ENCODE measurements at regions not wholly inside any gene's neighbourhood (a gene's known extent, or its start where the extent isn't known, plus 50 kb on each side); places are given as distances from the start of the nearest gene placed in this dataset.

- H2AFZ ChIP-seq (replicated peaks; ENCODE audit: low read length, poor library complexity): no peak overlapping the region
- no peak overlapping the region for H3K14ac ChIP-seq (replicated peaks; ENCODE audit: low read depth, low read length)
- H3K18ac ChIP-seq (ENCODE audit: low read depth, low read length): no peak overlapping the region
- no peak for ATAC-seq (ENCODE audit: low read depth)
- ChIA-PET POLR2A (ENCODE audit: unreplicated experiment) (interaction anchor here (0.6 kb wide), 1 partner anchor 194 kb away, joined by 4 read pairs; no protein-coding TSS in a partner anchor), CTCF (no interaction called here)
- H3K23ac ChIP-seq (ENCODE audit: low read depth, low read length): no peak overlapping the region
- in situ Hi-C loops (cut with MboI; ENCODE audit: low sequenced_read_pairs) (no loop called here), intact Hi-C loops (cut with micrococcal nuclease) (no loop called here), dilution Hi-C loops (cut with HindIII; ENCODE audit: low sequenced_read_pairs, unreplicated experiment) (no loop called here)
- H3K4me3 ChIP-seq (ENCODE audit: insufficient read depth, low read depth, low read length): no peak overlapping the region
- no peak overlapping the region for H2AK9ac ChIP-seq (replicated peaks; ENCODE audit: low read depth, low read length, poor library complexity)
- H3K27me3 ChIP-seq (ENCODE audit: control insufficient read depth, insufficient read depth, low read length): no peaks in the 10 kb centered on the region
- no peaks in the 10 kb centered on the region for H4K20me1 ChIP-seq (ENCODE audit: insufficient read depth, low read length)
- no peak for DNase-seq
- no peak overlapping the region for H3K9ac ChIP-seq (ENCODE audit: low read depth, low read length)
- H3K9me3 ChIP-seq (ENCODE audit: control insufficient read depth, insufficient read depth, low read length): no peaks in the 10 kb centered on the region
- no peak overlapping the region for H2BK15ac ChIP-seq (ENCODE audit: low read depth, low read length)
- no TSS peak for BruUV-seq (replicated peaks)
- no peak overlapping the region for H2AK5ac ChIP-seq (ENCODE audit: low read depth, low read length)
- no peaks in the 10 kb centered on the region for H3K4me1 ChIP-seq (ENCODE audit: control insufficient read depth, insufficient read depth, low read length)
- no peak overlapping the region for H3K4me2 ChIP-seq (ENCODE audit: low read depth, low read length)
- H3K27ac ChIP-seq (ENCODE audit: insufficient read depth, low read length): no peak overlapping the region
- no peak overlapping the region for H3K4ac ChIP-seq (ENCODE audit: low read depth, low read length)
- H3K56ac ChIP-seq (ENCODE audit: extremely low read depth, insufficient read depth, low read length): no peak overlapping the region
- H4K5ac ChIP-seq (ENCODE audit: low read depth, low read length): no peak overlapping the region
- no peak overlapping the region for H2BK20ac ChIP-seq (ENCODE audit: low read depth, low read length)
- H4K91ac ChIP-seq (ENCODE audit: insufficient read depth, low read depth, low read length): no peak overlapping the region
- TF ChIP-seq CHD1 (IDR thresholded peaks at IDR 0.05; ENCODE audit: low read depth, low read length): no peak
- no peak for TF ChIP-seq NFE2L2 (IDR thresholded peaks at IDR 0.05; ENCODE audit: low read depth, low read length)
- no peaks in the 10 kb centered on the region for H3K9me1 ChIP-seq (ENCODE audit: insufficient read depth, low read length)
- H3K79me1 ChIP-seq (ENCODE audit: low read depth in 1 of 2, low read length in 2 of 2): no peaks in the 10 kb centered on the region
- no peak overlapping the region for H4K8ac ChIP-seq (ENCODE audit: low read depth in 2 of 2, low read length in 2 of 2)
- no peak overlapping the region for H2BK5ac ChIP-seq (ENCODE audit: low read depth, low read length, poor library complexity, severe bottlenecking)
- H2BK120ac ChIP-seq (ENCODE audit: low read depth, low read length): no peak overlapping the region
- H3K36me3 ChIP-seq (ENCODE audit: control insufficient read depth, insufficient read depth, low read length): no peaks in the 10 kb centered on the region
Observed at GRCh38 chr2:180366481-180366880, 359.4 kb upstream of the CWC22 start.
